Neutrophil (primary cell): ENCODE measurements at regions not wholly inside any gene's neighbourhood (a gene's known extent, or its start where the extent isn't known, plus 50 kb on each side); places are given as distances from the start of the nearest gene placed in this dataset.
"Not testable (repeated sequence)": the region's sequence is repeated elsewhere in the genome, so short reads cannot be mapped to it uniquely, and the experiment has no call there.

Experiments
- H3K27ac ChIP-seq: fragments of 200-600 bp; sonication (generic); 2 replicates; pipeline ENCODE4 v1.5.1; 2016; ENCODE audit warnings: mild to moderate bottlenecking, moderate library complexity
- H3K27me3 ChIP-seq: fragments of 200-600 bp; sonication (generic); 2 replicates; pipeline ENCODE4 v1.6.0; 2016; ENCODE audit warnings: mild to moderate bottlenecking
- H3K36me3 ChIP-seq: fragments of 200-600 bp; sonication (generic); 2 replicates; pipeline ENCODE4 v1.5.1; 2017
- H3K4me1 ChIP-seq, 2 experiments: fragments of 200-600 bp in 1 of 2; sonication (generic) in 1 of 2; 1 replicate in 1 of 2; 2 replicates in 1 of 2; pipeline versions ENCODE4 v1.5.1 to v1.6.1; 2013 to 2016; ENCODE audit warnings: low read depth in 1 of 2, low read length in 1 of 2, mild to moderate bottlenecking in 1 of 2, moderate library complexity in 1 of 2; ENCODE audit not compliant: control insufficient read depth in 1 of 2, insufficient read depth in 1 of 2
- H3K4me3 ChIP-seq, 2 experiments: fragments of 200-600 bp in 1 of 2; sonication (generic) in 1 of 2; 1 replicate in 1 of 2; 2 replicates in 1 of 2; pipeline ENCODE4 v1.5.1; 2013 to 2016; ENCODE audit warnings: low read depth in 1 of 2, low read length in 1 of 2, mild to moderate bottlenecking in 1 of 2, moderate library complexity in 1 of 2
- H3K9me3 ChIP-seq: fragments of 200-600 bp; sonication (generic); 2 replicates; pipeline ENCODE4 v1.5.1; 2016
- CTCF ChIP-seq: fragments of 200-600 bp; sonication (generic); IDR thresholded peaks from 2 replicates; pipeline ENCODE4 v1.5.1; 2016; ENCODE audit warnings: antibody characterized with exemption

GRCh38 chr2:38463752-38464151 lies 86.7 kb upstream of the ATL2 start:
- no peak for TF ChIP-seq CTCF
- no peaks in the 10 kb centered on the region for H3K4me1 ChIP-seq
- H3K9me3 ChIP-seq, result no peaks in the 10 kb centered on the region
- H3K36me3 ChIP-seq, result no peaks in the 10 kb centered on the region
- H3K27ac ChIP-seq, result no peak overlapping the region
- H3K27me3 ChIP-seq, result no peaks in the 10 kb centered on the region
- H3K4me3 ChIP-seq, result no peak overlapping the region

GRCh38 chr2:38462121-38462661 lies 85.1 kb upstream of the ATL2 start:
- Histone ChIP-seq H3K4me3 (no peak overlapping the region), H3K36me3 (no peaks in the 10 kb centered on the region), H3K9me3 (no peaks in the 10 kb centered on the region), H3K27me3 (no peaks in the 10 kb centered on the region), H3K27ac (no peak overlapping the region), H3K4me1 (no peaks in the 10 kb centered on the region)
- no peak for TF ChIP-seq CTCF

- Histone ChIP-seq H3K27me3 (no peaks in the 10 kb centered on the region), H3K36me3 (no peaks in the 10 kb centered on the region), H3K4me3 (no peak overlapping the region), H3K27ac (no peak overlapping the region), H3K9me3 (no peaks in the 10 kb centered on the region), H3K4me1 (no peaks in the 10 kb centered on the region)
- TF ChIP-seq CTCF, result no peak
Observed at GRCh38 chr2:38461470-38461869, 84.4 kb upstream of the ATL2 start.

GRCh38 chr2:38460313-38460712 lies 83.2 kb upstream of the ATL2 start:
- Histone ChIP-seq H3K36me3 (no peaks in the 10 kb centered on the region), H3K27me3 (no peaks in the 10 kb centered on the region), H3K4me1 (no peaks in the 10 kb centered on the region), H3K9me3 (no peaks in the 10 kb centered on the region), H3K27ac (no peak overlapping the region), H3K4me3 (no peak overlapping the region)
- TF ChIP-seq CTCF, result no peak

- H3K27me3 ChIP-seq, result no peaks in the 10 kb centered on the region
- no peak for TF ChIP-seq CTCF
- no peak overlapping the region for H3K4me3 ChIP-seq
- H3K4me1 ChIP-seq, result no peaks in the 10 kb centered on the region
- no peaks in the 10 kb centered on the region for H3K36me3 ChIP-seq
- H3K9me3 ChIP-seq, result no peaks in the 10 kb centered on the region
- H3K27ac ChIP-seq, result no peak overlapping the region
Observed at GRCh38 chr2:38454081-38454480, 77.0 kb upstream of the ATL2 start.

- not testable (repeated sequence) for H3K36me3 ChIP-seq, H3K4me3 ChIP-seq, H3K27ac ChIP-seq, H3K27me3 ChIP-seq, H3K9me3 ChIP-seq, H3K4me1 ChIP-seq
Observed at GRCh38 chr2:38451778-38452177, 74.7 kb upstream of the ATL2 start.
